ENCODE measurements at regions not wholly inside any gene's neighbourhood (a gene's known extent, or its start where the extent isn't known, plus 50 kb on each side); places are given as distances from the start of the nearest gene placed in this dataset.
"Not testable (repeated sequence)": the region's sequence is repeated elsewhere in the genome, so short reads cannot be mapped to it uniquely, and the experiment has no call there.

DNA sequence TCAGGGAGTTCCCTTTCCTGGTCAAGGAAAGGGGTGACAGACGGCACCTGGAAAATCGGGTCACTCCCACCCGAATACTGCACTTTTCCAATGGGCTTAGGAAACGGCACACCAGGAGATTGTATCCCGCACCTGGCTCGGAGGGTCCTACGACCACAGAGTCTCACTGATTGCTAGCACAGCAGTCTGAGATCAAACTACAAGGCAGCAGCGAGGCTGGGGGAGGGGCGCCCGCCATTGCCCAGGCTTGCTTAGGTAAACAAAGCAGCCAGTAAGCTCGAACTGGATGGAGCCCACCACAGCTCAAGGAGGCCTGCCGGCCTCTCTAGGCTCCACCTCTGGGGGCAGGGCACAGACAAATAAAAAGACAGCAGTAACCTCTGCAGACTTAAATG, 389.7 kb downstream of the SRGAP2C start:
- TF ChIP-seq, protein P1, sequence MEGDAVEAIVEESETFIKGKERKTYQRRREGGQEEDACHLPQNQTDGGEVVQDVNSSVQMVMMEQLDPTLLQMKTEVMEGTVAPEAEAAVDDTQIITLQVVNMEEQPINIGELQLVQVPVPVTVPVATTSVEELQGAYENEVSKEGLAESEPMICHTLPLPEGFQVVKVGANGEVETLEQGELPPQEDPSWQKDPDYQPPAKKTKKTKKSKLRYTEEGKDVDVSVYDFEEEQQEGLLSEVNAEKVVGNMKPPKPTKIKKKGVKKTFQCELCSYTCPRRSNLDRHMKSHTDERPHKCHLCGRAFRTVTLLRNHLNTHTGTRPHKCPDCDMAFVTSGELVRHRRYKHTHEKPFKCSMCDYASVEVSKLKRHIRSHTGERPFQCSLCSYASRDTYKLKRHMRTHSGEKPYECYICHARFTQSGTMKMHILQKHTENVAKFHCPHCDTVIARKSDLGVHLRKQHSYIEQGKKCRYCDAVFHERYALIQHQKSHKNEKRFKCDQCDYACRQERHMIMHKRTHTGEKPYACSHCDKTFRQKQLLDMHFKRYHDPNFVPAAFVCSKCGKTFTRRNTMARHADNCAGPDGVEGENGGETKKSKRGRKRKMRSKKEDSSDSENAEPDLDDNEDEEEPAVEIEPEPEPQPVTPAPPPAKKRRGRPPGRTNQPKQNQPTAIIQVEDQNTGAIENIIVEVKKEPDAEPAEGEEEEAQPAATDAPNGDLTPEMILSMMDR (conservative IDR thresholded peaks at IDR 0.05 in 1 of 2, IDR thresholded peaks at IDR 0.05 in 1 of 2; ENCODE audit: low read depth in 1 of 2, low read length in 2 of 2), result not testable (repeated sequence)
- TF ChIP-seq EZH2 (IDR thresholded peaks at IDR 0.05; ENCODE audit: low read length, missing control alignments), result not testable (repeated sequence)
